22Rv1 (cell line): ENCODE measurements at regions not wholly inside any gene's neighbourhood (a gene's known extent, or its start where the extent isn't known, plus 50 kb on each side); places are given as distances from the start of the nearest gene placed in this dataset.

Source experiments
- CTCF ChIP-seq: fragments of 450-650 bp; IDR thresholded peaks from 2 replicates; pipeline ENCODE4 v1.5.1; 2017; ENCODE audit warnings: mild to moderate bottlenecking
- ZFX ChIP-seq: fragments of 450-650 bp; IDR thresholded peaks from 2 replicates; pipeline ENCODE4 v1.6.1; 2017; ENCODE audit warnings: antibody characterized with exemption, borderline replicate concordance

GRCh38 chr16:7914748-7915147, 582.1 kb downstream of the RBFOX1 start:
- TF ChIP-seq CTCF = no peak
- no peak for TF ChIP-seq ZFX
